Keratinocyte (primary cell): ENCODE measurements at regions not wholly inside any gene's neighbourhood (a gene's known extent, or its start where the extent isn't known, plus 50 kb on each side); places are given as distances from the start of the nearest gene placed in this dataset.

Source experiments
- CTCF ChIP-seq, 3 experiments: IDR thresholded peaks in 1 of 3; conservative IDR thresholded peaks in 1 of 3; optimal IDR thresholded peaks in 1 of 3; 2 replicates in 2 of 3; 3 replicates in 1 of 3; pipeline versions ENCODE3 to v1.5.1; 2011; ENCODE audit warnings: low read length in 3 of 3, mild to moderate bottlenecking in 3 of 3, moderate library complexity in 2 of 3, control low read depth in 1 of 3, inconsistent platforms in 1 of 3; ENCODE audit not compliant: insufficient read depth in 2 of 3; ENCODE audit errors: extremely low read depth in 1 of 3
- EZH2 ChIP-seq: IDR thresholded peaks from one replicate; pipeline ENCODE4 v1.6.1; 2012; ENCODE audit warnings: inconsistent platforms, mild to moderate bottlenecking, low read length, moderate library complexity

DNA sequence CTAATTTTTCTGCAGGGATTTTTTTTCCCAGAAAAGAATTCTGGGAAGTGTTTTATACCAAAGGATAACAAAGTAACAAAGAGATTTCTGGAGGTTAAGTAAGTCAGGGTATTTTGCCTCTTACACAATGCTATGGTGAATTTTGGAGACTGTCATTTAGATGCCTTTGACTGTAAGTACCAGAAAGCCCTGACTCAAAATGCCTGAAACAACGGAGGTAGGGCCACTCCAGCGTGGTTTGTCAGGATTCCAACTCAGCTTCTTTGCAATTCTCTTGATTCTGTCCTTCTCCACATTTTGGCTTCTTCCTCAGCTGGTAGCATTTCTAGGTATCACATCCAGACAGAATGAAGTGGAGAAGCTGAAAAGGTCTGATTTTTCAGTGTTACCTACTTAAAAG, 106.5 kb downstream of the UCHL5 start:
- TF ChIP-seq EZH2 = no peak
- TF ChIP-seq CTCF (optimal IDR thresholded peaks at IDR 0.05 in 1 of 3, IDR thresholded peaks at IDR 0.05 in 1 of 3, conservative IDR thresholded peaks at IDR 0.05 in 1 of 3; ENCODE audit: extremely low read depth in 1 of 3, insufficient read depth in 2 of 3, low read length in 3 of 3) = no peak
